Ectodermal cell (in vitro differentiated cells): ENCODE measurements at regions not wholly inside any gene's neighbourhood (a gene's known extent, or its start where the extent isn't known, plus 50 kb on each side); places are given as distances from the start of the nearest gene placed in this dataset.
"Not testable (repeated sequence)": the region's sequence is repeated elsewhere in the genome, so short reads cannot be mapped to it uniquely, and the experiment has no call there.

Experiments used
- H3K27ac ChIP-seq: 2 replicates; pipeline ENCODE4 v1.7.0; 2013; ENCODE audit warnings: mild to moderate bottlenecking, low read depth, low read length; ENCODE audit not compliant: insufficient read depth, poor library complexity, severe bottlenecking
- H3K27me3 ChIP-seq: 2 replicates; pipeline ENCODE4 v1.7.0; 2013; ENCODE audit warnings: mild to moderate bottlenecking, low read length; ENCODE audit not compliant: insufficient read depth, control insufficient read depth, poor library complexity, severe bottlenecking
- H3K36me3 ChIP-seq: one replicate; pipeline ENCODE4 v1.7.0; 2013; ENCODE audit warnings: low read length; ENCODE audit not compliant: control insufficient read depth, insufficient read depth
- H3K4me1 ChIP-seq: one replicate; pipeline ENCODE4 v1.7.0; 2013; ENCODE audit warnings: low read length; ENCODE audit not compliant: control insufficient read depth, insufficient read depth
- H3K4me3 ChIP-seq: 2 replicates; pipeline ENCODE4 v1.7.0; 2013; ENCODE audit warnings: low read depth, low read length, control low read depth; ENCODE audit not compliant: insufficient read depth
- H3K9me3 ChIP-seq: 2 replicates; pipeline ENCODE4 v1.7.0; 2013; ENCODE audit warnings: mild to moderate bottlenecking, low read length, moderate library complexity; ENCODE audit not compliant: control insufficient read depth
- WGBS, 2 experiments: methylation state at CpG; one replicate each; pipeline ENCODE4 v1.1.7; 2013; ENCODE audit warnings: missing lambda C conversion rate in 2 of 2; 5-methylcytosine and 5-hydroxymethylcytosine counted together

GRCh38 chr7:130844811-130845580, 111.0 kb upstream of the KLF14 start:
- Histone ChIP-seq H3K27ac (no peak overlapping the region), H3K27me3 (no peaks in the 10 kb centered on the region), H3K4me1 (no peaks in the 10 kb centered on the region), H3K9me3 (no peaks in the 10 kb centered on the region), H3K36me3 (no peaks in the 10 kb centered on the region), H3K4me3 (no peak overlapping the region)
- WGBS, 2 experiments = 94 to 95% methylated on average over 11 of the region's 11 CpGs

GRCh38 chr7:130845581-130846085, 111.6 kb upstream of the KLF14 start:
- no peaks in the 10 kb centered on the region for H3K4me1 ChIP-seq
- H3K36me3 ChIP-seq = no peaks in the 10 kb centered on the region
- H3K27ac ChIP-seq = no peak overlapping the region
- no peaks in the 10 kb centered on the region for H3K27me3 ChIP-seq
- H3K4me3 ChIP-seq = no peak overlapping the region
- no peaks in the 10 kb centered on the region for H3K9me3 ChIP-seq
- 93 to 94% methylated on average over 11 of the region's 11 CpGs for WGBS, 2 experiments

GRCh38 chr7:130849604-130850003, 115.6 kb upstream of the KLF14 start:
- 86 to 100% methylated on average over 1 to 2 of the region's 2 CpGs for WGBS, 2 experiments
- Histone ChIP-seq H3K4me1 (no peaks in the 10 kb centered on the region), H3K27me3 (no peaks in the 10 kb centered on the region), H3K27ac (no peak overlapping the region), H3K9me3 (no peaks in the 10 kb centered on the region), H3K4me3 (no peak overlapping the region), H3K36me3 (no peaks in the 10 kb centered on the region)

- no peak overlapping the region for H3K4me3 ChIP-seq
- H3K27ac ChIP-seq = no peak overlapping the region
- H3K27me3 ChIP-seq = no peaks in the 10 kb centered on the region
- H3K36me3 ChIP-seq = no peaks in the 10 kb centered on the region
- no peaks in the 10 kb centered on the region for H3K9me3 ChIP-seq
- H3K4me1 ChIP-seq = no peaks in the 10 kb centered on the region
- WGBS, 2 experiments = 91 to 93% methylated on average over 1 of the region's 1 CpG
These were observed 116.9 kb upstream of the KLF14 start for GRCh38 chr7:130850956-130851355.

GRCh38 chr7:130852867-130853266, 118.9 kb upstream of the KLF14 start:
- H3K27me3 ChIP-seq = no peaks in the 10 kb centered on the region
- WGBS, 2 experiments = 94 to 99% methylated on average over 7 of the region's 7 CpGs
- H3K4me3 ChIP-seq = no peak overlapping the region
- H3K4me1 ChIP-seq = no peaks in the 10 kb centered on the region
- H3K27ac ChIP-seq = no peak overlapping the region
- no peaks in the 10 kb centered on the region for H3K36me3 ChIP-seq
- H3K9me3 ChIP-seq = peaks cover 3% of the 10 kb centered on the region

- no peaks in the 10 kb centered on the region for H3K27me3 ChIP-seq
- H3K4me1 ChIP-seq = no peaks in the 10 kb centered on the region
- H3K36me3 ChIP-seq = no peaks in the 10 kb centered on the region
- WGBS, 2 experiments = 91 to 97% methylated on average over 7 of the region's 7 CpGs
- H3K27ac ChIP-seq = no peak overlapping the region
- peaks cover 3% of the 10 kb centered on the region for H3K9me3 ChIP-seq
- no peak overlapping the region for H3K4me3 ChIP-seq
These were observed 119.7 kb upstream of the KLF14 start for GRCh38 chr7:130853503-130854279.

- Histone ChIP-seq H3K27ac (no peak overlapping the region), H3K4me1 (no peaks in the 10 kb centered on the region), H3K9me3 (peaks cover 3% of the 10 kb centered on the region), H3K36me3 (no peaks in the 10 kb centered on the region), H3K4me3 (no peak overlapping the region), H3K27me3 (no peaks in the 10 kb centered on the region)
- WGBS, 2 experiments = 92 to 95% methylated on average over 1 of the region's 1 CpG
These were observed 120.5 kb upstream of the KLF14 start for GRCh38 chr7:130854481-130854880.

- H3K27ac ChIP-seq = no peak overlapping the region
- no peaks in the 10 kb centered on the region for H3K36me3 ChIP-seq
- H3K9me3 ChIP-seq = peaks cover 3% of the 10 kb centered on the region
- H3K4me1 ChIP-seq = no peaks in the 10 kb centered on the region
- H3K27me3 ChIP-seq = no peaks in the 10 kb centered on the region
- H3K4me3 ChIP-seq = no peak overlapping the region
These were observed 122.9 kb upstream of the KLF14 start for GRCh38 chr7:130856866-130857265.

GRCh38 chr7:130860832-130861231, 126.8 kb upstream of the KLF14 start:
- not testable (repeated sequence) for H3K4me3 ChIP-seq, H3K27ac ChIP-seq, H3K27me3 ChIP-seq, H3K9me3 ChIP-seq, H3K36me3 ChIP-seq, H3K4me1 ChIP-seq
- WGBS, 2 experiments = 88 to 90% methylated on average over 2 of the region's 2 CpGs

- no peaks in the 10 kb centered on the region for H3K27me3 ChIP-seq
- no peaks in the 10 kb centered on the region for H3K9me3 ChIP-seq
- H3K4me1 ChIP-seq = no peaks in the 10 kb centered on the region
- no peaks in the 10 kb centered on the region for H3K36me3 ChIP-seq
- no peak overlapping the region for H3K27ac ChIP-seq
- 90 to 96% methylated on average over 4 of the region's 4 CpGs for WGBS, 2 experiments
- no peak overlapping the region for H3K4me3 ChIP-seq
These were observed 131.6 kb upstream of the KLF14 start for GRCh38 chr7:130865408-130866236.
